Astrocyte (in vitro differentiated cells and primary cell): ENCODE measurements at regions not wholly inside any gene's neighbourhood (a gene's known extent, or its start where the extent isn't known, plus 50 kb on each side); places are given as distances from the start of the nearest gene placed in this dataset.
A peak's percentile ranks its signal among the peaks of the same experiment; 100 is the strongest.

Source experiments
- DNase-seq: peaks from one replicate; pipeline ENCODE4 v3.0.0-alpha.2; 2010; ENCODE audit warnings: low read depth
- FAIRE-seq: peaks from 2 replicates; lab custom pipeline; 2011; peaks lifted over from hg19 to GRCh38; lab: Jason Lieb, UNC
- H2AFZ ChIP-seq: 2 replicates; pipeline ENCODE4 v1.6.0; 2012; ENCODE audit warnings: low read depth, low read length, inconsistent platforms
- H3K27ac ChIP-seq: 2 replicates; pipeline ENCODE4 v1.5.1; 2011; ENCODE audit warnings: low read depth, low read length, inconsistent platforms
- H3K27me3 ChIP-seq: 2 replicates; pipeline ENCODE4 v1.6.0; 2011; ENCODE audit warnings: low read length, inconsistent platforms; ENCODE audit not compliant: insufficient read depth
- H3K36me3 ChIP-seq: 2 replicates; pipeline ENCODE4 v1.5.1; 2011; ENCODE audit warnings: low read length, inconsistent platforms; ENCODE audit not compliant: insufficient read depth
- H3K4me1 ChIP-seq: 2 replicates; pipeline ENCODE4 v1.5.1; 2011; ENCODE audit warnings: low read length, inconsistent platforms; ENCODE audit not compliant: insufficient read depth
- H3K4me2 ChIP-seq: 2 replicates; pipeline ENCODE4 v1.6.0; 2012; ENCODE audit warnings: low read length, inconsistent platforms
- H3K4me3 ChIP-seq: 2 replicates; pipeline ENCODE4 v1.5.1; 2011; ENCODE audit warnings: low read depth, mild to moderate bottlenecking, low read length, inconsistent platforms; ENCODE audit not compliant: insufficient read depth
- H3K79me2 ChIP-seq: 2 replicates; pipeline ENCODE4 v1.6.0; 2012; ENCODE audit warnings: mild to moderate bottlenecking, low read length, inconsistent platforms; ENCODE audit not compliant: insufficient read depth
- H3K9ac ChIP-seq: 2 replicates; pipeline ENCODE4 v1.6.0; 2012; ENCODE audit warnings: mild to moderate bottlenecking, low read length, inconsistent platforms
- H3K9me3 ChIP-seq: 2 replicates; pipeline ENCODE4 v1.5.1; 2012; ENCODE audit warnings: low read depth, mild to moderate bottlenecking, low read length, inconsistent platforms; ENCODE audit not compliant: insufficient read depth
- H4K20me1 ChIP-seq: 2 replicates; pipeline ENCODE4 v1.6.0; 2012; ENCODE audit warnings: low read length, inconsistent platforms; ENCODE audit not compliant: insufficient read depth
- H3K27ac Mint-ChIP-seq: one replicate; pipeline ENCODE4 v1.8.0; 2021; ENCODE audit warnings: mild to moderate bottlenecking, mixed read lengths; ENCODE audit not compliant: unreplicated experiment
- H3K27me3 Mint-ChIP-seq: one replicate; pipeline ENCODE4 v1.8.0; 2021; ENCODE audit warnings: low read depth, mixed read lengths; ENCODE audit not compliant: unreplicated experiment
- H3K36me3 Mint-ChIP-seq: one replicate; pipeline ENCODE4 v1.8.0; 2021; ENCODE audit warnings: low read depth, mixed read lengths; ENCODE audit not compliant: unreplicated experiment
- H3K4me1 Mint-ChIP-seq: one replicate; pipeline ENCODE4 v1.8.0; 2021; ENCODE audit warnings: low read depth, mixed read lengths; ENCODE audit not compliant: unreplicated experiment
- H3K4me3 Mint-ChIP-seq: one replicate; pipeline ENCODE4 v1.8.0; 2021; ENCODE audit warnings: mild to moderate bottlenecking, moderate library complexity, mixed read lengths; ENCODE audit not compliant: unreplicated experiment
- H3K9me3 Mint-ChIP-seq: one replicate; pipeline ENCODE4 v1.8.0; 2021; ENCODE audit warnings: mild to moderate bottlenecking, mixed read lengths; ENCODE audit not compliant: unreplicated experiment
- EZH2 ChIP-seq: IDR thresholded peaks from 2 replicates; pipeline ENCODE4 v1.6.1; 2012; ENCODE audit warnings: mild to moderate bottlenecking, low read length, inconsistent platforms; ENCODE audit not compliant: insufficient read depth
- TF ChIP-seq, protein P1 (sequence below): IDR thresholded peaks from 2 replicates; pipeline ENCODE4 v1.5.1; 2011; ENCODE audit warnings: low read depth, mild to moderate bottlenecking, inconsistent platforms, low read length, moderate library complexity; ENCODE audit not compliant: insufficient read depth

DNA sequence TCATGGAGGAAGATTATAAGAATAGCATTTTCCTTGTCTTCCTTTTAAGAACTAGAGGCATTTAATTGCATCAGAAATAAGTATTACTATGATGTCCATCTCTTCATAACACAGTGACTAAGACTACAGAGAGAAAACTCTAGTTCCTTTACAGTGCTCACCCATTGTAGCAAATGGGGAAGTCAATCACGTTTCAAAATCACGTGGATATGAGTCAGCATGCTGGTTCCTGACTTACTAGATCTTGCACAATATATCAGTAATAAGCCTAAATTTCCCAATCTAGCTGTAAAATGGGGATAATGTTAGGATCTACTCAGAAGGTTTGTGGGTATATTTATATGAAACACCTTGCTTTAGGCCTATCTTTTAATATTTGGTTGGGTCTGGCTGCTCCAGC is 254.8 kb upstream of the EOMES start:
- H3K9me3 ChIP-seq, result peaks cover 4% of the 10 kb centered on the region
- Mint-ChIP-seq H3K9me3 (no peaks in the 10 kb centered on the region), H3K4me1 (no peaks in the 10 kb centered on the region), H3K4me3 (no peak overlapping the region), H3K36me3 (no peaks in the 10 kb centered on the region), H3K27ac (no peak overlapping the region), H3K27me3 (no peaks in the 10 kb centered on the region)
- no peaks in the 10 kb centered on the region for H3K79me2 ChIP-seq
- no peak overlapping the region for H3K4me3 ChIP-seq
- no peaks in the 10 kb centered on the region for H3K27me3 ChIP-seq
- no peak for DNase-seq
- H3K9ac ChIP-seq, result no peak overlapping the region
- H3K36me3 ChIP-seq, result no peaks in the 10 kb centered on the region
- no peak for FAIRE-seq
- H4K20me1 ChIP-seq, result no peaks in the 10 kb centered on the region
- no peaks in the 10 kb centered on the region for H3K4me1 ChIP-seq
- TF ChIP-seq, protein P1, sequence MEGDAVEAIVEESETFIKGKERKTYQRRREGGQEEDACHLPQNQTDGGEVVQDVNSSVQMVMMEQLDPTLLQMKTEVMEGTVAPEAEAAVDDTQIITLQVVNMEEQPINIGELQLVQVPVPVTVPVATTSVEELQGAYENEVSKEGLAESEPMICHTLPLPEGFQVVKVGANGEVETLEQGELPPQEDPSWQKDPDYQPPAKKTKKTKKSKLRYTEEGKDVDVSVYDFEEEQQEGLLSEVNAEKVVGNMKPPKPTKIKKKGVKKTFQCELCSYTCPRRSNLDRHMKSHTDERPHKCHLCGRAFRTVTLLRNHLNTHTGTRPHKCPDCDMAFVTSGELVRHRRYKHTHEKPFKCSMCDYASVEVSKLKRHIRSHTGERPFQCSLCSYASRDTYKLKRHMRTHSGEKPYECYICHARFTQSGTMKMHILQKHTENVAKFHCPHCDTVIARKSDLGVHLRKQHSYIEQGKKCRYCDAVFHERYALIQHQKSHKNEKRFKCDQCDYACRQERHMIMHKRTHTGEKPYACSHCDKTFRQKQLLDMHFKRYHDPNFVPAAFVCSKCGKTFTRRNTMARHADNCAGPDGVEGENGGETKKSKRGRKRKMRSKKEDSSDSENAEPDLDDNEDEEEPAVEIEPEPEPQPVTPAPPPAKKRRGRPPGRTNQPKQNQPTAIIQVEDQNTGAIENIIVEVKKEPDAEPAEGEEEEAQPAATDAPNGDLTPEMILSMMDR, result no peak
- no peak for TF ChIP-seq EZH2
- H2AFZ ChIP-seq, result no peak overlapping the region
- H3K27ac ChIP-seq, result no peak overlapping the region
- no peak overlapping the region for H3K4me2 ChIP-seq

DNA sequence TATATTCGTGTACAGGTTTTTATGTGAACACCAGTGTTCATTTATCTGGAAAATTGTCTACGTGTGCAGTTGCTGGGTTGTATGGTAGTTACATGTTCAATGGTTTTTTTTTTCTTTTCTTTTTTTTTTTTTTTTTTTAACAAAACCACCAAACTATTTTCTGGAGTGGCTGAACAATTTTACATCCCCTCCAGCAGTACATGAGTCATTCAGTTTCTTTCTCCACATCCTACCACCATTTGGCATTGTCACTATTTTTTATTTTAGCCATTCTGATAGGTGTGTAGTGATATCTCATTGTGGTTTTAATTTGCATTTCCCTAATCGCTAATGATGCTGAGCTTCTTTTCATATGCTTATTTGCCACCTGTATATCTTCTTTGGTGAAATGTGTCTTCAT is 256.3 kb upstream of the EOMES start:
- Histone ChIP-seq H3K36me3 (no peaks in the 10 kb centered on the region), H3K4me2 (no peak overlapping the region), H3K4me1 (no peaks in the 10 kb centered on the region), H3K9ac (no peak overlapping the region), H2AFZ (no peak overlapping the region), H3K9me3 (peaks cover 2% of the 10 kb centered on the region), H4K20me1 (no peaks in the 10 kb centered on the region), H3K79me2 (no peaks in the 10 kb centered on the region), H3K4me3 (no peak overlapping the region), H3K27me3 (no peaks in the 10 kb centered on the region), H3K27ac (no peak overlapping the region)
- peak; percentile 1 for DNase-seq
- H3K27ac Mint-ChIP-seq, result no peak overlapping the region
- H3K9me3 Mint-ChIP-seq, result no peaks in the 10 kb centered on the region
- no peaks in the 10 kb centered on the region for H3K4me1 Mint-ChIP-seq
- no peaks in the 10 kb centered on the region for H3K27me3 Mint-ChIP-seq
- TF ChIP-seq, protein P1, result no peak
- no peak for TF ChIP-seq EZH2
- H3K4me3 Mint-ChIP-seq, result no peak overlapping the region
- H3K36me3 Mint-ChIP-seq, result no peaks in the 10 kb centered on the region
- no peak for FAIRE-seq

DNA sequence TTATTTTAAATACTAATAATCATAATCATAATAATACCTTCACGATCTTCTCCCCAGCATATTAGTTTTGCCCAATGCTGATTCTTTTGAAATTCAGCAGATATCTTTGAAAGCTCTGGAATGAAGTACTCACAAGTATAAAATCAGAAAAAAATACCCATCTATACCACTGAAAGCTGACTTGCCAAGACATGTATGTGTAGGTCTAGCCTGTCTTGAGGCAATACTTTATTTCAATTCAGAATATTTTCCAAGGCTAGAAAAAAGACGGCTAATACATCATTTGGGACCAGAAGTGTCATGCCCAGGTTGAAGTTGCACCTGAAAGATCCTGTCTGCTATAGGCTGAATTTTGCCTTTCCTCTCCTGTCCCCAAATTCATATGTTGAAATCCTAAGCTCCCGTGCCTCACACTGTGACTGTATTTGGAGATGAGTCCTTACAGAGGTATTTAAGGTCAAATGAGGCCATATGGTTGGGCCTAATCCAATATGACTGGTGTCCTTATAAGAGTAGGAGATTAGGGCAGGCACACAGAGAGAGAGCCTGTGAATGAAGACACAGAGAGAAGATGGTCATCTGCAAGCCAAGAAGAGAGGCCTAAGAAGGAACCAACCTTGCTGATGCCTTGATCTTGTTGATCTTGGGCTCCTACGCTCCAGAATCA is 255.9 kb upstream of the CMC1 start:
- no peaks in the 10 kb centered on the region for H4K20me1 ChIP-seq
- no peak overlapping the region for H3K9ac ChIP-seq
- H3K4me3 ChIP-seq, result no peak overlapping the region
- H3K4me1 ChIP-seq, result no peaks in the 10 kb centered on the region
- H3K36me3 Mint-ChIP-seq, result no peaks in the 10 kb centered on the region
- no peak overlapping the region for H3K27ac Mint-ChIP-seq
- no peak overlapping the region for H3K4me2 ChIP-seq
- H3K4me3 Mint-ChIP-seq, result no peak overlapping the region
- no peak overlapping the region for H2AFZ ChIP-seq
- peaks cover 2% of the 10 kb centered on the region for H3K27me3 ChIP-seq
- H3K79me2 ChIP-seq, result no peaks in the 10 kb centered on the region
- no peaks in the 10 kb centered on the region for H3K9me3 ChIP-seq
- no peaks in the 10 kb centered on the region for H3K27me3 Mint-ChIP-seq
- TF ChIP-seq EZH2, result no peak
- TF ChIP-seq, protein P1, result no peak
- no peaks in the 10 kb centered on the region for H3K9me3 Mint-ChIP-seq
- no peak for FAIRE-seq
- DNase-seq, result no peak
- H3K36me3 ChIP-seq, result no peaks in the 10 kb centered on the region
- H3K4me1 Mint-ChIP-seq, result no peaks in the 10 kb centered on the region
- no peak overlapping the region for H3K27ac ChIP-seq
